ENCODE measurements at regions not wholly inside any gene's neighbourhood (a gene's known extent, or its start where the extent isn't known, plus 50 kb on each side); places are given as distances from the start of the nearest gene placed in this dataset.
A peak's percentile ranks its signal among the peaks of the same experiment; 100 is the strongest.
"Not testable (repeated sequence)": the region's sequence is repeated elsewhere in the genome, so short reads cannot be mapped to it uniquely, and the experiment has no call there.

GRCh38 chr2:138274421-138275291 lies 226.9 kb upstream of the SPOPL start:
- no peak for DNase-seq

- DNase-seq: no peak
Observed at GRCh38 chr2:138275292-138275690, 226.3 kb upstream of the SPOPL start.

- DNase-seq: no peak
Observed at GRCh38 chr2:138275881-138276280, 225.7 kb upstream of the SPOPL start.

- no peak for DNase-seq
Observed at GRCh38 chr2:138276339-138276738, 225.2 kb upstream of the SPOPL start.

GRCh38 chr2:138277062-138277461 lies 224.5 kb upstream of the SPOPL start:
- no peak for DNase-seq

- DNase-seq: no peak
Observed at GRCh38 chr2:138279871-138280270, 221.7 kb upstream of the SPOPL start.

GRCh38 chr2:138280999-138281695 lies 220.4 kb upstream of the SPOPL start:
- DNase-seq: no peak

- DNase-seq: no peak
Observed at GRCh38 chr2:138282014-138282672, 219.4 kb upstream of the SPOPL start.

GRCh38 chr2:138291805-138292204 lies 209.8 kb upstream of the SPOPL start:
- DNase-seq: no peak

- DNase-seq: peak; percentile 35
Observed at GRCh38 chr2:138293045-138293444, 208.5 kb upstream of the SPOPL start.

- DNase-seq: no peak
Observed at GRCh38 chr2:138293549-138293948, 208.0 kb upstream of the SPOPL start.

GRCh38 chr2:138294451-138294850 lies 207.1 kb upstream of the SPOPL start:
- peak; percentile 63 for DNase-seq

GRCh38 chr2:138296365-138296764 lies 205.2 kb upstream of the SPOPL start:
- no peak for DNase-seq

GRCh38 chr2:138298120-138298814 lies 203.3 kb upstream of the SPOPL start:
- no peak for DNase-seq

GRCh38 chr2:138298900-138299299 lies 202.7 kb upstream of the SPOPL start:
- DNase-seq: no peak

GRCh38 chr2:138306626-138307025 lies 194.9 kb upstream of the SPOPL start:
- no peak for DNase-seq

- no peak for DNase-seq
Observed at GRCh38 chr2:138307099-138307498, 194.5 kb upstream of the SPOPL start.

- DNase-seq: no peak
Observed at GRCh38 chr2:138309760-138310159, 191.8 kb upstream of the SPOPL start.

- no peak for DNase-seq
Observed at GRCh38 chr2:138312061-138312460, 189.5 kb upstream of the SPOPL start.

GRCh38 chr2:138315619-138316018 lies 186.0 kb upstream of the SPOPL start:
- DNase-seq: not testable (repeated sequence)

GRCh38 chr2:138319616-138320015 lies 182.0 kb upstream of the SPOPL start:
- DNase-seq: no peak

- no peak for DNase-seq
Observed at GRCh38 chr2:138321458-138321857, 180.1 kb upstream of the SPOPL start.

Data from NCI-H1694 treated with DMSO at 0.1 percent for 48 hours (cell line).